ENCODE measurements at regions not wholly inside any gene's neighbourhood (a gene's known extent, or its start where the extent isn't known, plus 50 kb on each side); places are given as distances from the start of the nearest gene placed in this dataset.
"Not testable (repeated sequence)": the region's sequence is repeated elsewhere in the genome, so short reads cannot be mapped to it uniquely, and the experiment has no call there.

- no peak for DNase-seq
These were observed 941.4 kb downstream of the PLOD2 start for GRCh38 chr3:145219355-145220235.

- DNase-seq, result no peak
These were observed 936.1 kb downstream of the PLOD2 start for GRCh38 chr3:145224886-145225285.

- no peak for DNase-seq
These were observed 917.1 kb downstream of the PLOD2 start for GRCh38 chr3:145243875-145244274.

GRCh38 chr3:145244327-145244726 lies 916.7 kb downstream of the PLOD2 start:
- DNase-seq, result no peak

DNA sequence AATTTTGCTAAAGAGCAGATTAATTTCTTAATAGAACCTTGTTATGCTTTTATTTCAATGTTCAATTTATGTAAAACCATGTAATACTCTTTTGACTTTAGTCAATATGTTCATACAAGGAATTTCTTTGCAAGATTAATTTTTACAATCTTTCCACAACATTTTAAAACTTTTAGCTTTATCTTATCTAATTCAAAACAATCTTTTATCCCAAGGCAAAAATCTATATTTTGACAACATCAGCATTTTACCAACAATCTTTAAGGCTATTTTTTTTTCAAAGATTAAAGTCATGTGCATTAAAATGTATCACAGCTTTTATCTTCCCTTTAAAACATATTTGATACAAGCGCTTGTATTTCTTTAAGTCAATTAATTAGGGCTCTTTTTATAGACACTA lies 914.7 kb downstream of the PLOD2 start:
- no peak for DNase-seq

GRCh38 chr3:145248928-145249327 lies 912.1 kb downstream of the PLOD2 start:
- DNase-seq, result no peak

DNA sequence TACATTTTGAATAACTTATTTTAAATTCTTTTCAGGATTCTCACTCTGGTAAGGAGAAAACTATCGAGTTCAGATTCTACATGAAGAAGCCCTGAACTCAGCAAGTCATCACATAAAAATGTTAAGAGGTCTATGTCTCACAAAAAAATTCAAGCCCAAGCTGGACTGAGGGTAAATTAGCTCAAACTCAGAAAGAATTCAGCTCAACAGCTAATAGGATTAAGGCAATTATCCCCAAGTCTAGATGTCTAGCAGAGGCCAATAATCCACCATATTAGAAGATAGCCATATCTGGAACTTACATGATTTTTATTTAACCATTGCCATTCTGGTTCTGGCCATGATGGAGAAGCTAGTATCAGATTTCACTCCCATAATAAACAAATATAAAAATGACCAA lies 909.7 kb downstream of the PLOD2 start:
- no peak for DNase-seq

- not testable (repeated sequence) for DNase-seq
These were observed 903.0 kb downstream of the PLOD2 start for GRCh38 chr3:145257967-145258366.

GRCh38 chr3:145259166-145259880 lies 901.7 kb downstream of the PLOD2 start:
- DNase-seq, result no peak

DNA sequence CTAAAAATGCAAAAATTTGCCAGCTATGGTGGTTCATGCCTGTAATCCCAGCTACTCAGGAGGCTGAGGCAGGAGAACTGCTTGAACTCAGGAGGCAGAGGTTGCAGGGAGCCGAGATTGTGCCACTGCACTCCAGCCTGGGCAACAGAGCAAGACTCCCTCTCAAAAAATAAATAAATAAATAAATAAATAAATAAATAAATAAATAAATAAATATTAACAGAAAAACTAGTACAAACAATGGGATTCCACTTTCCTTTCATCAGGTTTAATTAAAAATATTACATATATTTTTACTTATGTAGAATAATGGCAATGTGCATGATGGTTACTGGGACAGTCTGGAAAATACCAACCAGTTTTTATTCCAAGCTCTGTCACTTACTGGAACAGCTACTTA lies 897.5 kb downstream of the PLOD2 start:
- not testable (repeated sequence) for DNase-seq

GRCh38 chr3:145266368-145266767 lies 894.6 kb downstream of the PLOD2 start:
- DNase-seq, result no peak

DNA sequence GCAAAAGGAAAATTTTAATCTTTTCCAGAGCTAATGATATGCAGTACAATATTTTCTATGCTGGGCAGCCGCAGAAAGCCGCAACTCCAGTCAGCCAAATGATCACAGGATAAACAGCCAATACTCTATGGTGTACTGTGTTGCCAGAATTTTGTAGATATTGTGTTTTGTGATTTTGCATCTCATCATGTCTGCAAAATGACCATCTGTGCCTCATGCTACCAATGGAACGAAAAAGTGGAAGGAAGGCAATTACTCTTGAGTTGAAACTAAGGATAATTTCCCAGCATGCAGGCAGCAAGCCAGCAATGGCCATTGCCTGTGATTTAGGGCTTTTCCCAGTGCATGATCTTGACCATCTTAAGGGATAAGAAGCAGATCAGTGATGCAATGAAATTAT lies 891.9 kb downstream of the PLOD2 start:
- no peak for DNase-seq

GRCh38 chr3:145272684-145273083 lies 888.3 kb downstream of the PLOD2 start:
- DNase-seq, result no peak

DNA sequence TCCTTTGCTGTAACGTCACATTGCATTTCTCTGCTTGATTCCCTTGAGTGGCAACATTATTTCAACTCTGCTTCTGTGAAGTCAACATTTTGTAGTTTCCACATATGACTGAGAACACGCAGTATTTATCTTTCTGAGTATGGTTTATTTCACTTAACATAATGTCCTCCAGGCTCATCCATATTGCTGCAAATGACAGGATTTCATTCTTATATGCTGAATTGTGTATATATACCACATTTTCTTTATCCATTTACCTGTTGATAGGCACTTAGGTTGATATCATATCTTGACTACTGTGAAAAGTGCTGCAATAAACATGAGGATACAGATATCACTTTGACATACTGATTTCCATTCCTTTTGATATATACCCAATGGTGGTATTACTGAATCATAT lies 878.5 kb downstream of the PLOD2 start:
- DNase-seq, result no peak

DNA sequence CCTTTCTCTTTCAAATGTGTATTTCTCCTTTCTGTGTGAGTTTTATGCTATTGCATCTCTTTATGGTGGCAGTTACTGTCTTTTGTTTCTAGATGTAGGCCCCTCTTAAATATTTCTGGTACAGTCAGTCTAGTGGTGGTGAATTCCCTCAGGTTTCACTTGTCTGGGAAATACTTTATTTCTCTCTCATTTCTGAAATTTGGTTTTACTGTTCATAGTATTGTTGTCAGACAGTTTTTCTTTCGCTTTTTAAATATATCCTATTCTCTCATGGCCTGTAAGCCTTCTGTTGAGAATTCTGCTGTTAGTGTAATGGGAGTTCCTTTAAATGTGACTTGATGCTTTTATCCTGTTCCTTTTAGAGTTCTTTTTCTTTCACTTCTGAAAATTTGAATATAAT lies 874.0 kb downstream of the PLOD2 start:
- DNase-seq, result no peak

GRCh38 chr3:145290010-145290409 lies 871.0 kb downstream of the PLOD2 start:
- no peak for DNase-seq

DNA sequence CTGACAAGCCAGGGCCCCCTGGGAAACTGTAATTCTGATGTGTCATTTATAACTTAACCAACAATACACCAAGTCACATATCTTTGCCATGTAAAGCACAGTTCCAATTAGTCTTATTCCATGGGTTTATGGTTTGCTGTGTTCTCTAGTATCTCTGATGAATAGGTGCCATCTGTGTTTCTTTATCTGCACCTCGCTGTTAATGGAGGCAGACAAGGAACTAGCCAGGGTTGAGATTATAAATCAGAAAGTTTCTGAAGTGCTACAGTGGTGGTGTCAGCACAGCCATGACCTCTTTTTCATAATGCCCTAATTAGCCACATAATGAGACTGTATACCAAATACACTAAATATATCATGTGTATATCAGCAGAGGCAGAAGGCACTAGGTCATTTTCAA lies 866.4 kb downstream of the PLOD2 start:
- DNase-seq, result no peak

DNA sequence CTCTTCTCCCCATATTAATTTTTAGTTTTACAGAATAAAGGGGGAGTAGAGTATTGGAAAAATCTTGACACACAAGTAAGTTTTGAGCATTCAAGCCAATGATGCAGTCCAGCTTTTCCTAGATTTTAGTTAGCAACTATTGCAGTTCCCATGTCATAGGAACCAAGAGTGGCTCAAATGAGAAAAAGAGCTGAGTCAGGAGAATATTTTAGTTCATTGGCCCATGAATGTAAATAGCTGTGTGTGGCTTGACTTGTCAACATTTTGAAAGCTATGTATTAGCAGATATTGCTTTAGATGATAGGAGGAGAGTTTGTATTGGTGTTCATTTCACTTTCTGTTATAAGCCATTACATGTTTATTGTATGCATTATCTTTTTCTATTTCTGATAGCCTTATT lies 853.7 kb downstream of the PLOD2 start:
- DNase-seq, result no peak

DNA sequence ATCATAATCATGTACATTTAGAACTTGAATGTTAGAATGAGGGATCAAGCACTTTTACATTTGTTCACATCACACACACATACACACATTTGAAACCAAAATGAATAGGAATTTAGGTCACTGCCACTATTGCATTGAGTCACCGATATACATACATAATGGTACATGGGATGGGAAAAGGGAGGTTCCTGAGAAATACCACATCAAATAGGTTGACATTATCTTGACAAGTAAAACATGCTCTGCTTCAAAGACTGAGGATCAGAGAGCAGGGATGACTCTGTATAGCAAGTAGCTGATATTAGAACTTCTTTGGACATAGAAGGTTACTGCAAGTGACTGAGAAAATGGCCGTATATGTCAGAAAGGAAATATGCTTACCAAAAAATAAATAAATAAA lies 847.2 kb downstream of the PLOD2 start:
- no peak for DNase-seq

DNA sequence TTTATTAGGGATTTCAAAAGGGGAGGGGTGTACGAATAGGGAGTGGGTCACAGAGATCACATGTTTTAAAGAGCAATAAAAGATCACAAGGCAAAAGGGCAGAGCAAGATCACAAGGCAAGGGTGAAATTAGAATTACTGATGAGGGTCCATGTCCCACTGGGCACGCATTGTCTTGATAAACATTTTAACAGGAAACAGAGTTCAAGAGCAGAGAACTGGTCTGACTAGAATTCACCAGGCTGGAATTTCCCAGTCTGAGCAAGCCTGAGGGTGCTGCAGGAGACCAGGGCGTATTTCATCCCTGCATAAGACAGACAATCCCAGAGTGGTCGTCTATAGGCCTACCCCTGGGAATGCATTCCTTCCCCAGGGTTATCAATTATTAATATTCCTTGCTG lies 844.7 kb downstream of the PLOD2 start:
- DNase-seq, result not testable (repeated sequence)

DNA sequence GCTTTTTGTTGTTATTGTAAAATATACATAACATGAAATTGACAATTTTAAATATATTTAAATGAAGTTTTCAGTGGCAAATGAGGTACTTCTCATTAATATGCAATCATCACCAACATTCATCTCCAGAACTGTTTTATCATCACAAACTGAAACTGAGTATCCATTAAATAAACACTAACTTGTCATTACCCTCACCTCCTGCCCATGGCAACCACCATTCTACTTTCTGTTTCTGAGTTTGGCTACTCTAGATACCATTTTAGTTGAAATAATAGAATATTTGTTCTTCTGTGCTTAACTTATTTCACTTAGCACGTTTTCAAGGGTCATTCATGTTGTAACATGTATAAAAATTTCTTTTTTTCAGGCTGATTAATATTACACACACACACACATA lies 834.3 kb downstream of the PLOD2 start:
- no peak for DNase-seq

DNA sequence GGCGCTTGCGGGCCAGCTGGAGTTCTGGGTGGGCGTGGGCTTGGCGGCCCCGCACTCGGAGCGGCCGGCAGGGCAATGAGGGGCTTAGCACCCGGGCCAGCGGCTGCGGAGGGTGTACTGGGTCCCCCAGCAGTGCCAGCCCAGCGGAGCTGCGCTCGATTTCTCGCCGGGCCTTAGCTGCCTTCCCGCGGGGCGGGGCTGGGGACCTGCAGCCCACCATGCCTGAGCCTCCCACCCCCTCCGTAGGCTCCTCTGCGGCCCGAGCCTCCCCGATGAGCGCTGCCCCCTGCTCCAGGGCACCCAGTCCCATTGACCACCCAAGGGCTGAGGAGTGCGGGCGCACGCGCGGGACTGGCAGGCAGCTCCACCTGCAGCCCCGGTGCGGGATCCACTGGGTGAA lies 827.6 kb downstream of the PLOD2 start:
- DNase-seq, result not testable (repeated sequence)

GRCh38 chr3:145333931-145334330 lies 827.1 kb downstream of the PLOD2 start:
- DNase-seq, result no peak

- no peak for DNase-seq
These were observed 805.8 kb downstream of the PLOD2 start for GRCh38 chr3:145355206-145355605.
